GM12878 (cell line): ENCODE measurements at regions not wholly inside any gene's neighbourhood (a gene's known extent, or its start where the extent isn't known, plus 50 kb on each side); places are given as distances from the start of the nearest gene placed in this dataset.

Source experiments
- ATAC-seq: fragments of 200-7000 bp; cut with Tn5 transposase; 3 replicates; pipeline ENCODE4 v1.9.1; 2020; ENCODE audit warnings: mild to moderate bottlenecking, moderate library complexity
- BruUV-seq: library from RNA; stranded (reverse); fragments of 400-500 nt; replicated peaks from 2 replicates; lab custom pipeline; 2021; lab: Mats Ljungman, UMichigan
- CTCF ChIA-PET: fragments of 300-600 bp; sonication (Branson Sonifier 250); formaldehyde crosslinking; extraction: SDS; loops from one replicate; lab custom pipeline; 2021; ENCODE audit warnings: inconsistent platforms; lab: Yijun Ruan, JAX
- POLR2A ChIA-PET: fragments of 350-600 bp; formaldehyde crosslinking; extraction: SDS; loops from one replicate; lab custom pipeline; 2021; ENCODE audit warnings: inconsistent platforms; lab: Charles Lee
- RAD21 ChIA-PET: fragments of 300-600 bp; sonication (Branson Sonifier 250); formaldehyde crosslinking; loops from one replicate; lab custom pipeline; 2023; ENCODE audit warnings: antibody characterized with exemption; ENCODE audit not compliant: unreplicated experiment; lab: Charles Lee
- SMC1A ChIA-PET: fragments of 300-600 bp; sonication (Branson Sonifier 250); formaldehyde crosslinking; loops from one replicate; lab custom pipeline; 2023; ENCODE audit not compliant: unreplicated experiment, uncharacterized antibody; lab: Charles Lee
- DNase-seq: peaks from one replicate; pipeline ENCODE4 v3.0.0-alpha.2; 2011; ENCODE audit warnings: low read depth, low spot score
- FAIRE-seq: peaks from 3 replicates; lab custom pipeline; 2011; peaks lifted over from hg19 to GRCh38; lab: Jason Lieb, UNC
- H2AFZ ChIP-seq: 2 replicates; pipeline ENCODE4 v1.6.0; 2011; ENCODE audit warnings: low read depth, low read length, control low read depth; ENCODE audit not compliant: control insufficient read depth
- H3K27ac ChIP-seq: 2 replicates; pipeline ENCODE4 v1.5.1; 2011; ENCODE audit warnings: control low read depth; ENCODE audit not compliant: control insufficient read depth, insufficient read depth
- H3K27me3 ChIP-seq, 2 experiments: replicated peaks in 1 of 2; 2 replicates each; pipeline versions ENCODE4 v1.6.0 to v1.6.1; 2011; ENCODE audit warnings: low read length in 1 of 2; ENCODE audit not compliant: control insufficient read depth in 2 of 2, insufficient read depth in 2 of 2
- H3K36me3 ChIP-seq, 2 experiments: 2 replicates each; pipeline ENCODE4 v1.5.1; 2011; ENCODE audit warnings: low read length in 1 of 2; ENCODE audit not compliant: control insufficient read depth in 2 of 2, insufficient read depth in 2 of 2
- H3K4me1 ChIP-seq: 2 replicates; pipeline ENCODE4 v1.6.1; 2011; ENCODE audit warnings: mild to moderate bottlenecking, low read length, moderate library complexity, mixed read lengths; ENCODE audit not compliant: control insufficient read depth, insufficient read depth
- H3K4me2 ChIP-seq: 2 replicates; pipeline ENCODE4 v1.6.0; 2011; ENCODE audit warnings: control low read depth; ENCODE audit not compliant: control insufficient read depth, insufficient read depth
- H3K4me3 ChIP-seq: fragments of 200-600 bp; sonication (generic); 2 replicates; pipeline ENCODE4 v1.5.1; 2016
- H3K79me2 ChIP-seq: 2 replicates; pipeline ENCODE4 v1.6.0; 2011; ENCODE audit warnings: low read length; ENCODE audit not compliant: control insufficient read depth, insufficient read depth
- H3K9ac ChIP-seq: 2 replicates; pipeline ENCODE4 v1.8.0; 2011; ENCODE audit warnings: low read length, control low read depth, mixed read lengths; ENCODE audit not compliant: control insufficient read depth, insufficient read depth
- H3K9me3 ChIP-seq: replicated peaks from 3 replicates; pipeline ENCODE4 v1.5.1; 2011; ENCODE audit warnings: mild to moderate bottlenecking, low read length; ENCODE audit not compliant: control insufficient read depth, insufficient read depth
- H4K20me1 ChIP-seq: 2 replicates; pipeline ENCODE4 v1.6.0; 2011; ENCODE audit not compliant: control insufficient read depth, insufficient read depth
- CEBPB ChIP-seq, 2 experiments: fragments of 150-350 bp in 1 of 2; IDR thresholded peaks; 2 replicates each; pipeline ENCODE4 v1.6.1; 2012 to 2014; ENCODE audit warnings: low read depth in 2 of 2, low read length in 2 of 2, borderline replicate concordance in 1 of 2, inconsistent platforms in 1 of 2
- ESRRA ChIP-seq: IDR thresholded peaks from 2 replicates; pipeline ENCODE4 v1.6.1; 2012; ENCODE audit warnings: mild to moderate bottlenecking, low read length, improper control_type of control experiment
- KAT2A ChIP-seq: conservative IDR thresholded peaks from 2 replicates; pipeline ENCODE4 v1.6.1; 2011; ENCODE audit warnings: low read depth, low read length; ENCODE audit not compliant: control insufficient read depth
- NR2C1 ChIP-seq: fragments of 450-650 bp; IDR thresholded peaks from 2 replicates; pipeline ENCODE4 v1.6.1; 2017; ENCODE audit warnings: antibody characterized with exemption, mild to moderate bottlenecking, moderate library complexity
- POLR2AphosphoS2 ChIP-seq: IDR thresholded peaks from 2 replicates; pipeline ENCODE4 v1.6.1; 2011; ENCODE audit warnings: low read depth, mild to moderate bottlenecking, low read length, improper control_type of control experiment, moderate library complexity
- TCF12 ChIP-seq: IDR thresholded peaks from 2 replicates; pipeline ENCODE4 v1.6.1; 2011; ENCODE audit warnings: low read depth, mild to moderate bottlenecking, low read length
- ZNF217 ChIP-seq: fragments of 450-650 bp; IDR thresholded peaks from 2 replicates; pipeline ENCODE4 v1.6.1; 2017; ENCODE audit warnings: antibody characterized with exemption, mild to moderate bottlenecking
- WGBS: methylation state at CpG from one replicate; pipeline ENCODE4 v1.1.6; 2016; ENCODE audit warnings: low lambda C conversion rate; ENCODE audit not compliant: insufficient replicate concordance, insufficient coverage; ENCODE audit errors: missing lambda C conversion rate; 5-methylcytosine and 5-hydroxymethylcytosine counted together
- in situ Hi-C: fragments of 300-500 bp; cut with MboI; formaldehyde crosslinking; loops from 9 replicates; pipeline ENCODE4 v1.14.3; 2018; ENCODE audit warnings: mixed read lengths
- intact Hi-C: fragments of 100-400 bp; cut with micrococcal nuclease; formaldehyde crosslinking; loops from one replicate; pipeline ENCODE4 v1.14.2; 2022; ENCODE audit not compliant: unreplicated experiment

DNA sequence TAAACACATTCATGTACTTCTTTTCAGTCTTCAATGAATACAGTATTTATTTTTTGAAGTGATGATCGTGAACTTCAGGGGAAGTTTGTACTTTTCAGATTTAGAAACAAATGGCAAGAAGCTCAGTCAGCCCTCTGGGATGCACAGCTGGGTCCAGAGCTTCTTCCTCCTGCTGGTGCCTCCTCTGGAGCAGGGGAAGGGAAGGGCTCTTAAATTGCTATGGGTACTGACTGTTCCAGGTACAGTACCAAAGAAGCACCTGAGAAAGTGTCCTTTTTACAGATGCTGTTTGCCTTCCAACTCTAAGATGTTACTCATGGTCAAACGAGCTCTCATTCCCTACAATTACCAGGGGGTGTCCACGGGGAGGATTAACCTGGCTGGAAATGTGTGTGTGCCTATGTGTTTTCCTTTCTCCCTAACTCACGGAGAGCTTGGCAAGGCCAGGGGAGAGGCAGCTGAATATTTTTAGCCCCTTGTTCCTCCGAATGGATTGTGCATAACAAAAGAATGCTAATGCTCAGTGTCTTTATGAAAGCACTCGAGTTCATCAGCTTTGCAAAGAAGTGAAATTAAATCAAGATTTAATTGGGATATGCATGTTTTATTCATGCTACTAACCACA is 313.7 kb upstream of the CADM1 start:
- in situ Hi-C loops (no loop called here), intact Hi-C loops (no loop called here)
- Histone ChIP-seq H3K4me2 (no peak overlapping the region), H3K4me1 (no peaks in the 10 kb centered on the region), H3K27me3 (no peaks in the 10 kb centered on the region), H3K27ac (no peak overlapping the region), H2AFZ (no peak overlapping the region), H3K36me3 (no peaks in the 10 kb centered on the region), H3K79me2 (no peaks in the 10 kb centered on the region), H3K4me3 (no peak overlapping the region), H4K20me1 (no peaks in the 10 kb centered on the region), H3K9me3 (peaks cover 2% of the 10 kb centered on the region; the same call in 2 of the 3 replicates), H3K9ac (no peak overlapping the region)
- WGBS: 15% methylated on average over 6 of the region's 6 CpGs
- DNase-seq (no peak), ATAC-seq (no peak), FAIRE-seq (no peak)
- ChIA-PET RAD21 (no interaction called here), POLR2A (no interaction called here), CTCF (interaction anchor here (0.7 to 1.0 kb wide), 2 partner anchors 29 to 101 kb away, joined by 3 read pairs; no protein-coding TSS in a partner anchor), SMC1A (interaction anchor here (0.9 to 1.0 kb wide), 2 partner anchors 12 to 83 kb away, joined by 3 read pairs; no protein-coding TSS in a partner anchor)
- TF ChIP-seq POLR2AphosphoS2 (no peak), TCF12 (no peak), ZNF217 (no peak), KAT2A (no peak), ESRRA (no peak), CEBPB (IDR thresholded peaks at IDR 0.05; ENCODE audit: borderline replicate concordance in 1 of 2, low read depth in 2 of 2, low read length in 2 of 2) (no peak), NR2C1 (no peak)
- no TSS peak for BruUV-seq
